Stimulated activated CD4-positive, alpha-beta T cell treated with anti-CD3 and anti-CD28 coated beads, Interleukin-2, amount 100 ng/mL, for 48 hours (primary cell): ENCODE measurements at regions not wholly inside any gene's neighbourhood (a gene's known extent, or its start where the extent isn't known, plus 50 kb on each side); places are given as distances from the start of the nearest gene placed in this dataset.
"Not testable (repeated sequence)": the region's sequence is repeated elsewhere in the genome, so short reads cannot be mapped to it uniquely, and the experiment has no call there.

Experiments used
- DNase-seq, 2 donors: peaks; one replicate each; pipeline ENCODE4 v3.0.0-alpha.2; 2020

DNA sequence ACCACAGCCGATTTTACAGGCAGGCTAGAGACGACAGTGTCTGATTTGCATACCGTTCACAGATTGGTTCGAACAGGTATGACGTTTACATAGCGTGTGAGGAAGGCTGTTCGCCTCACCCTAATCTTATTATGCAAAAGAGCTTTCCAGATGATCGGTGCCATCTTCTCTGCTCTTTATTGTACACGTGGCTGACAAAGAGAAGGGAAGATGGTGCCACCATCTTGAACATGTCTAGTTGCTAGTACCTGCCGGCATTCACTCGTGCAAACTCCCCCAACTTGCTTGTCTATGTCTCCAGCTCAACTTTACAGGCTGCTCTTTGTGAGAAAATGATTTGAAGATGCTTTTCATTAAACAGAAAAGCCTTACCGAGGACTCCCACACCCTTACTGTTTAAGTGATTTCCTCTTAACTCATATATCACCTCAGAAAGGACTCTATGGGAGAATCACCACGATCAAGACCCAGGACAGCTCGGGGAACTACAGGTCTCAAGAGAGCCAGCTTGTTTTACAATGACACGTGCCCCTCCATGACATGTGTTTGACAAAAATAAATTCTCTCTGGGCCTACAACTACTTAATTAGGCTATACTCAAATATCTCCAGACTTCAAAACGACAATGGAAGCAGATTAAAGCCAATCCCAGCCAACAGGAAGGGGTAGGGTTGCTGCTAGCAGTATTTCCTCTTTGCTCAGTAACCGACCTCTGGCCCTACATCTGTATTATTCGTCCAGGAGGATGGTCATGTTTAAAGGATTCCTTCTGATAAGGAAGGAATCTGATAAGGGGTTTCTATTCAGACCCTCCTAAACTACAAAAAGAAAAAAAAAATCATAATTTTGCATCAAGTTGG, 480.6 kb downstream of the TMEM114 start:
- no peak for DNase-seq

GRCh38 chr16:8108991-8109509, 481.3 kb downstream of the TMEM114 start:
- DNase-seq: no peak

- no peak for DNase-seq
These were observed 483.0 kb downstream of the TMEM114 start for GRCh38 chr16:8107296-8107695.

GRCh38 chr16:8103649-8104289, 486.5 kb downstream of the TMEM114 start:
- DNase-seq: no peak

DNA sequence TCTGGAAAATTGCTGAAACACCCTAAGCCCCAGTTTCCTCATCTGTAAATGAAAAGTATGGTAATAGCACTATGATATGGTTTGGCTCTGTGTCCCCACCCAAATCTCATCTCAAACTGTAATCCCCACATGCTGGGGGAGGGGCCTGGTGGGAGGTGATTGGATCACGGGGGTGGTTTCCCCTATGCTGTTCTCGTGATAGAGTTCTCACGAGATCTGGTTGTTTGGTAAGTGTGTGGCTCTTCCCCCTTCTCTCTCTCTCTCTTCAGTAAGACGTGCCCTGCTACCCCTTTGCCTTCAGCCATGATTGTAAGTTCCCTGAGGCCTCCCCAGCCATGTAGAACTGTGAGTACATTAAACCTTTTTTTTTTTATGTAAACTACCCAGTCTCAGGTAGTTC, 490.7 kb downstream of the TMEM114 start:
- no peak for DNase-seq

DNA sequence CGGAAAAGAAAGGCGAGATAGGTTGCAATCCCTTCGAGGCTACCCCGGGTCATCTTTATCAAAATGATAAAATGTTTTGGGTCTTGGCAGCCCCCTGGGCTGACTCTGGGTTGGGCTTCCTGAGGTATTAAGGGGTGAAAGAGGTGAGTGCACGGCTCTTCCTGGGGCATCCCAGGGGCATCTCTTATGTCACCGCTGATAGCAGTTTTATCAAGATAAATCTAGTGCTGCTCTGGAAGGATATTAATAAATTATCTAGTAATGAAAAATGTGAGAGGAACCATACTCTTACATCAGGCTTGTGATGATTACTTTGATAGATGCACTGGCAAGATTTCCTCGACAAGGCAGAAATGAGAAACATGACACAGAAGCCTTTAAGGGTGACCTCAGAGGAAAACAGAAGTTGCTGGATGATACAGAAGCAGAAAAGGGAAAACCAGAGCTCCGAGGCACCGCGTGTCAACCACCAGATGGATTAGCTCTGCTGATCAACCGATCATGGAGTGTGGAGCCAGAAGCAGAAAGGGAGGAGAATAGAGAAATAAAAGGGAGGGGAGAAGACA, 491.3 kb downstream of the TMEM114 start:
- no peak for DNase-seq

DNA sequence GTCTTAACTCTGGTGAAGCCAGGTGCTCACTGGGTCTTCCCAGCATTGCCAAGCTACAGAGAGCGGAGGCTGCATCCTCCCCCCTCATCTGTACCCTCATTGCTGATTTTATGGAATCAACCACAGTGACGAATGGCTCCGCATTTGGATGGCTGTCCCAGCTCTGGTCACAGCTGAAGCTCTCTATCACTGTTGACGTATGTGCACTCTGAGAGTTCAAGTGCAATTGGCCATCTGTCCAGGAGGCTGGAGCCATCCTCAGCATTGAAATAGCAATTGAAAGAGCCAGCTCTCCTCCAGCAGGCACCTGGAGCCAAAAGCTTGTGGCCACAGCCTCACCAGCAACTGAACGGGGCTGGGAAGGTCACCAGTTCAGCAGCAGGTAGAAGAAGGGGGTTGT, 494.1 kb downstream of the TMEM114 start:
- DNase-seq: no peak

DNA sequence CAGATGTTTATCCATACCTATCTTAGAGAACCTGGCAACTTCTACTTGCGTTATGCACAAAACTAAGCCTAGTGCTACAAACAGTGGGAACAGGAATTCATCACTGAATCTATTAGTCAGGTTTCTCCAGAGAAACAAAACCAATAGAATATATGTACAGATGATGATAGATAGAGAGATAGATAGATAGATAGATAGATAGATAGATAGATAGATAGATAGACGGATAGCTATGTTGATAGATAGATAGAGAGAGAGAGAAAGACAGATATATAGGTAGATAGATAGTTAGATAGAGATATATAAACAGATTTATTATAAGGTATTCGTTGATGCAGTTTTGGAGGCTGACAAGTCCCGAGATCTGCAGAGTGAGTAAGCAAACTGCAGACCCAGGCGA, 495.6 kb downstream of the TMEM114 start:
- no peak for DNase-seq

DNA sequence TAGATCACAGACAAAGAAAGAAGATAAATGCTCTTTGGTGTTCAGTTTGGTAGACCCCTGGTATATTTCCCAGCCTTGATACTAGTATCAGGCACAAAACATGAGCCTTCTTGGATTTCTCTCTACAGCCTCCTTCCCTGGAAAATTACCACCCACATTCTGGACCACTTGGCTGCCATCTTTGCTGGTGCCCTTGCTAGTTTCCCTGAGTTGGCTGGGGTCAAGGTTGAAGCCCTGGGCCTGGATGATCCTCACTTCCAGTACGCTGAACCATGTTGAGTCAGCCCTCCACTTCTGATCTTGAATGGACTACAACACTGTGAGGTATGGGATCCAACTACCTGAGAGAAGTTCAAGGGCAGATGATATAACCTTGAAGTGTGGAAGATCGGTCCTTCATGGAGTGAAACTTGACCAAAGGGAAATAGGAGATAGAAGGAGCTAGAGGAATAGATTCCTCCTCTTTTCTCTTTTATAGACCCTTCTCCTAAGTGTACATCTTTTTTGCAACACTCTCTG, 501.4 kb downstream of the TMEM114 start:
- DNase-seq: no peak

DNA sequence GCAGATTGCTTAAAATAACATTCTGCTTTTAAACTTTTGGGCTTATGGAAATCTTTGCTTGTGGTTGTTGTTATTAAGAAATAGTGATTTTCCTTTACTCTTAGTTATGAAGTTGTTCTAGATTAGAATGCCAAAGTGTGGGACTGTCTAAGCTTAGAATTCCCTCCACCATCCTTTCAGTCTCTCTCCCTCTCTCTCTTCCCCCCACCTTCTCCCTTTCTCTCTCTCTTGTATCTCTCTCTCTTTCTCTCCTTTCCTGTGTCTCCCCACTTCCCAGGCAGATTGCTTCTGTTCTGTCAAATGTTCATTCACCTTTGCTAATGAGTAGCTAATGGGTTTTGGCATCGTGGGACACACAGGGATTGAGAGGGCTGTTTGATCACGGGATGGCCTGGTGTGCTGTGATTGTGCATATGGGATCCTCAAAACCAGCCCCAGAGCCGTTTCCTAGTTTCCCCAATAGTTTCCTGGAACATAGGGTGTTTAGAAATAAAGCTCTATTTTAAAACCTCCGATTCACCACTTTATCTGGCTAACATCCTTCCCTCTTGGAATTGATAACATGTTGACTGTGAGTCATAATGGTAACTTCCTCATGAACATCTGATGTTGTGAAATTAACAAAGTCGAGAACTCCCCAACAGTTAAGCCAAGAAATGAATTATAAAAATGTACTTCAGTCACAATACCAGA, 502.6 kb downstream of the TMEM114 start:
- DNase-seq: no peak

DNA sequence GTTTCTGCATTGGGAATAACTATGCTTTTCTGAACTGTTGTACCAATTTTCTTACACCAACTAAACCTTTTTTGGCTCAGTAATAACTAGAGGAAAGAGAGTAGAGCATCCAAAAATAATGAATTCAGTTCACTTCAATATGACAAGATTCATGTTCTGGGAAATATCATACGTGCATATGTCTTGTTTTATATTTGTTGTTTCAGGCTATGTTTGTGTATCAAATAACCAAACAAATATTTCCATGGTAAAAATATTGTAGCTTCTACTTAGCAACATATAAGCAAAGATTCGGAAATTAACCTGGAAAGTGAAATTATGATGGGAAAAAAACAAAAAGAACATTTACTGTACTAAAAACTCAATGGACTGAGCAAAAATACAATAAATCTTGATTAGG, 503.2 kb downstream of the TMEM114 start:
- no peak for DNase-seq

DNA sequence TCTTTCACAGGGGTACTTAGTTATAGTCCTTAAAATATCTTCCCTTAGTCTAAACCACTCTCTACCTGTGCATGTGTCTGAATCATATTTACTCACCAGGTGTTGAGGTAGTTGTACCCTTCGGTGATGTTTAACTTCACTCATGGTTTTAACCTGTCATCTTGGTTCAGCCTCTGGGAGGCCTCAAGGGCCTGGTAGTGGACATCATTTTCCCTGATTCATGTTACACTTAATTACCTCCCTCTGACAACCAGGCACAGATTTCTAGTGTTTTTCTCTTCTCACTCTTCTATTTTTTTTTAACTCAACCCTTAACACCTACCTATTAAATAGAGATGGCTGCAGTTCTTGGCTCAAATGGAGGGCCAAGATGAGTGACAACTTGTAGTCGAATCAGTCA, 505.4 kb downstream of the TMEM114 start:
- DNase-seq: no peak

DNA sequence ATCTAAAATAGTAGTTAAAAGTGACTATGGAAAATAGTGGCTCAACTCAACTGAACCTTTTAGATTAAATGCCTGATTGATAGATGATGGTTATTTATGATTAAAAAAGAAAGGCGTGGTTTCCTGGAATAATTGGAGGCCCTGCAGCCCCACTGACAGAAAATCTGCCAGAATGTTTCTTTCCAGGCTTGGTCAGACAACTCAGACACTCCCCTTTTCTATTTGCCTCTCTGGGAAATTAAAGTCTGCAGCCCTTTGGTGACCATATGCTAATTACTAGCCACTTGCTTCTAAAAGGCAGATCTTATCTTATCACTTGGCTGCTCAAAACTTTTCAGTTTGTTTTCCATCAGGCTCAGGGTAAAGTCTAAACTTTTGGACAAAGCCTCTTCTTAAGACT, 506.0 kb downstream of the TMEM114 start:
- no peak for DNase-seq

DNA sequence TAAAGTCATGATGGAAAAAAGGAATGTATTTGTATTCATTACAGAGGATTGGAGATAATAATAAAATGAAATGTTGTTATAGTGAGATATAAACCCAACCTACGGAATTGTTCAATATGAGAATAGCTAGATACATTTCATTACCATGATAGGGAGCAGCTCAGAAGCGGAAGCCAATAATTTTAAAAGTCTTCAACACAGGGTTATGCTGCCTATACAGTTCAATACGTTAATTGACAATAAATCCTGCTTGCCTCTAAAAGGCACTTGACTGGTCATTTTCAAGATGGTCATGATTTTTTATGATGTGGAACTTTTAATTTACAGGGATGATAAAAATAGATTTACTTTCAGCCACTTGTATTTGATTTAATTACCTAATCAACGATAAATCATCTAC, 506.8 kb downstream of the TMEM114 start:
- no peak for DNase-seq

- no peak for DNase-seq
These were observed 509.5 kb downstream of the TMEM114 start for GRCh38 chr16:8080817-8081216.

- DNase-seq: no peak
These were observed 515.0 kb downstream of the TMEM114 start for GRCh38 chr16:8075271-8075670.

GRCh38 chr16:8070506-8070905, 519.8 kb downstream of the TMEM114 start:
- DNase-seq: no peak

DNA sequence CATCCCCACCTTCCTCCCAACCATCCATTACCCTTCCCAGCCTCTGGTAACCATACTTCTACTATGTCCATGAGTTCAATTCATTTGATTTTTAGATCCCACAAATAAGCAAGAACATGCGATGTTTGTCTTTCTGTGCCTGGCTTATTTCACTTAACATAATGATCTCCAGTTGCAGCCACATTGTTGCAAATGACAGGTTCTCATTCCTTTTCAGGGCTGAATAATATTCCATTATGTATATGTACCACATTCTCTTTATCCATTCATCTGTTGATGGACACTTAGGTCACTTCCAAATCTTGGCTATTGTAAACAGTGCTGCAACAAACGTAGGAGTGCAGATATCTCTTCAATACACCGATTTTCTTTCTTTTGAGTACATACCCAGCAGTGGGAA, 522.1 kb downstream of the TMEM114 start:
- not testable (repeated sequence) for DNase-seq

- no peak for DNase-seq
These were observed 527.2 kb downstream of the TMEM114 start for GRCh38 chr16:8063159-8063558.

GRCh38 chr16:8062677-8063076, 527.6 kb downstream of the TMEM114 start:
- DNase-seq: no peak

GRCh38 chr16:8055761-8056160, 534.5 kb downstream of the TMEM114 start:
- no peak for DNase-seq

GRCh38 chr16:8053437-8053836, 536.9 kb downstream of the TMEM114 start:
- no peak for DNase-seq

DNA sequence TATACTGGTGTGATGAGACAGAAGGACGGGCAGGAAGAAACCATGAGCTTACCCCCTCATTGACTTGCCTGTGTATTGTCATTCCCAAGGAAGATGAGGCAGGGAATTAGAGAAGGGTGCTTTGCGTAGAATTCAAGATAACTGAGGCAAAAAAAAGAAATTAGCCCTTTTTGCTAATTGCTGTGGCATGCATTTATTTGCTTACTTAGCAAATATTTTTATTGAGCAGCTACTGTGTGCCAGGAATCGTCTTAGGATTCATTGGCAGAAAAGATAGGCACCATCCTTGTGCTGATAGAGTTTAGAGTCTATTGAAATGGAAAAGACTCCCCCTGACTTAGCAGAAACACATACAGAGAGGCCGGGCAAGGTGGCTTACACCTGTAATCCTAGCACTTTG, 541.9 kb downstream of the TMEM114 start:
- DNase-seq: no peak
